GM10266 (cell line): ENCODE measurements at regions not wholly inside any gene's neighbourhood (a gene's known extent, or its start where the extent isn't known, plus 50 kb on each side); places are given as distances from the start of the nearest gene placed in this dataset.
"Not testable (repeated sequence)": the region's sequence is repeated elsewhere in the genome, so short reads cannot be mapped to it uniquely, and the experiment has no call there.

Experiments used
- DNase-seq: peaks from one replicate; pipeline ENCODE4 v3.0.0; 2012; ENCODE audit errors: extremely low spot score
- TF ChIP-seq, protein P1 (sequence below): IDR thresholded peaks from 2 replicates; pipeline ENCODE4 v1.5.1; 2012; ENCODE audit warnings: mild to moderate bottlenecking, low read depth; ENCODE audit not compliant: control insufficient read depth, insufficient read depth; ENCODE audit errors: missing control alignments

DNA sequence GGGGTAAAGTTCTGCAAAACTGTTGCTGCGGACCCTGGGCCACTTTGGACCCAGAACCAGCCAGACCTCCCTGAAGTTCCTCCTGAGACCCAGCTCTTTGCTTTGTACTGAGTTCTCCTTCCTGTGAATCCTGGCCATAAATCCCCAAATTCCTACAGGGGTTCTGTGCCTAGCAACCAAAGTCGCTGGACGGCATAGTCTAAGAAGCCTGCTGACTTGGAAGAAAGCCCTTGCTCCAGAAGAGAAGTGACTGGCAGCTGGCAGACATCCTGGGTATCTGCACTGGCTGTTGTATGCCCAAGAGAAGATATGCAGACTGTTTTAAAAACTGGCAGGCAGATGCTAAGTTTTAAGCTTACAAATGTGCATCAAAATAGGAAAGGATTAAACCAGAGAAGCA is 99.9 kb upstream of the SLC24A4 start:
- TF ChIP-seq, protein P1, sequence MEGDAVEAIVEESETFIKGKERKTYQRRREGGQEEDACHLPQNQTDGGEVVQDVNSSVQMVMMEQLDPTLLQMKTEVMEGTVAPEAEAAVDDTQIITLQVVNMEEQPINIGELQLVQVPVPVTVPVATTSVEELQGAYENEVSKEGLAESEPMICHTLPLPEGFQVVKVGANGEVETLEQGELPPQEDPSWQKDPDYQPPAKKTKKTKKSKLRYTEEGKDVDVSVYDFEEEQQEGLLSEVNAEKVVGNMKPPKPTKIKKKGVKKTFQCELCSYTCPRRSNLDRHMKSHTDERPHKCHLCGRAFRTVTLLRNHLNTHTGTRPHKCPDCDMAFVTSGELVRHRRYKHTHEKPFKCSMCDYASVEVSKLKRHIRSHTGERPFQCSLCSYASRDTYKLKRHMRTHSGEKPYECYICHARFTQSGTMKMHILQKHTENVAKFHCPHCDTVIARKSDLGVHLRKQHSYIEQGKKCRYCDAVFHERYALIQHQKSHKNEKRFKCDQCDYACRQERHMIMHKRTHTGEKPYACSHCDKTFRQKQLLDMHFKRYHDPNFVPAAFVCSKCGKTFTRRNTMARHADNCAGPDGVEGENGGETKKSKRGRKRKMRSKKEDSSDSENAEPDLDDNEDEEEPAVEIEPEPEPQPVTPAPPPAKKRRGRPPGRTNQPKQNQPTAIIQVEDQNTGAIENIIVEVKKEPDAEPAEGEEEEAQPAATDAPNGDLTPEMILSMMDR, result no peak

DNA sequence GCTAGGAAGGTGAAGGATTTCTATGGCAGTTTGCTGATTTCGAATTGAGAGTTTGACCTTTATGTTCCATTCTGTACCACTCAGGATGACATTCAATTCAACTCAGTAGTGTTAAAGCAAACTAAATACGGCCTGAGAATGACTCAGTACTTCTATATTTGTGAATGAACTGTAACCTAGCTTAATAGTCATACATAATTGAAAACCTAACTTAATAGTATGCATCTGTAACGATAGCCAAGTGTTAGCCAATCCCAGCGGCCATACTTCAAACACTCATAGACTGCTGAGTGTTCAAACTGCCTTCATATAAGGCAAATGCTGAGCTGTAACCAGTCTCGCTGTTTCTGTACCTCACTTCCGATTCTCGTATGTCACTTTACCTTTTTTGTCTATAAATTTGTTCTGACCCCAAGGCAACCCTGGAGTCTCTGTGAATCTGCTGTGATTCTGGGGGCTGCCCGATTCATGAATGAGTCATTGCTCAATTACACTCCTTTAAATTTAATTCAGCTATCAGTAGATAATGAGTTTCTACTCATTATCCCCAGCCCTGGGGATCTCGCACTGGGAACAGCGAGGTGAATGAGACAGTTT is 98.5 kb upstream of the SLC24A4 start:
- no peak for DNase-seq
- TF ChIP-seq, protein P1, result no peak

More for the DNA sequence above, 99.9 kb upstream of the SLC24A4 start:
- DNase-seq, result no peak

DNA sequence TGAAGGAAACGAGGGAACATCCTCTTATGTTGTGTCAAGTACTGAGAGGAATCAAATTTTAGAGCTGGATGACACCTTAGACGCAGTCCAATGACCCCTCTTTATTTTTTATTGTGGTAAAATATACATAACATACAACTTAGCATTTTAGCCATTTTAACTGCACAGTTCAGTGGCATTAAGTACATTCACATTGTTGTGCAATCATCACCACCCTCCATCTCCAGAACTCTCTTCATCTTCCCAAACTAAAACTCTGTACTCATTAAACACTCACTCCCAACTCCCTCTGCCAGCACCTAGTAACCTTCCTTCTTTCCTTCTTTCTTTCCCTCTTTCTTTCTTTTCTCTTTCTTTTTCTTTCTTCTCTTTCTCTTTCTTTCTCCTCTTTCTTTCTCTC is 97.2 kb upstream of the SLC24A4 start:
- TF ChIP-seq, protein P1, result no peak
- DNase-seq, result no peak

DNA sequence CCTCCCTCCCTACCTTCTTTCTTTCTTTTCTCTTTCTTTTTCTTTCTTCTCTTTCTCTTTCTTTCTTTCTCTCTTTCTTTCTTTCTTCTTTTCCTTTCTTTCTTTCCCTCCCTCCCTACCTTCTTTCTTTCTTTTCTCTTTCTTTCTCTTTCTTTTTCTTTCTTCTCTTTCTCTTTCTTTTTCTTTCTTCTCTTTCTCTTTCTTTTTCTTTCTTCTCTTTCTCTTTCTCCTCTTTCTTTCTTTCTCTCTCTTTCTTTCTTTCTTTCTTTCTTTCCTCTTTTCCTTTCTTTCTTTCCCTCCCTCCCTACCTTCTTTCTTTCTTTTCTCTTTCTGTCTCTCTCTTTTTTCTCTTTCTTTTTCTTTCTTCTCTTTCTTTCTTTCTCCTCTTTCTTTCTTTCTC is 96.8 kb upstream of the SLC24A4 start:
- not testable (repeated sequence) for DNase-seq

DNA sequence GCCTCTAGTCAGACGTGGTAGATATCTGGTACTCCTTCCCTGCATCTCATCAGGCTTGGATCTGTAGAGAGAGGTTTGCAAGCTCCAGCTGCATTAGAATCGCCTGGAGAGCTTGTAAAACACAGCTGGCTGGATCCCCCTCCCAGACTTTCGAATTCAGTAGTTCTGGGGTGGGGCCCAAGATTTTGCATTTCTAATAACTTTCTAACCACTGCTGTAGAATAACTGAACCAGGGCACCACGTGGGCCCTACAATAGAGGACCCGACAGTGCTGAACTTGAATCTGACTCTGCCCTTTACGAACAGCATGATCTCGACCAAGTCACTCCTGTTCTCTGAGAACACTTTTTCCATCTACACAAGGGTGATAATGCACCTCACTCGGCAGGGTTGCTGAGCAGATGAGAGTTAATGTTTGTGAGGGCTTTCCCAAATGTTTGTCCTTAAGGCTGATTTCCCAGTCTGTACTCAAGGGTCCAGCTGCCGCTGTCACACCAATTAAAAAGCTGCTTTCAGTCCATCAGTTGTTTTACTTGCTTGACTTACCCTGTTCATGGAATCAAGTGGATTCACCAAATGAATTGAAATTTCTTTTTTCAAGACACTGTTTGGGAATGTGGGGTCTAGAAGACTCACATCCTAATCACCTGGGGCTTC is 86.6 kb upstream of the SLC24A4 start:
- DNase-seq, result no peak
- TF ChIP-seq, protein P1, result no peak

DNA sequence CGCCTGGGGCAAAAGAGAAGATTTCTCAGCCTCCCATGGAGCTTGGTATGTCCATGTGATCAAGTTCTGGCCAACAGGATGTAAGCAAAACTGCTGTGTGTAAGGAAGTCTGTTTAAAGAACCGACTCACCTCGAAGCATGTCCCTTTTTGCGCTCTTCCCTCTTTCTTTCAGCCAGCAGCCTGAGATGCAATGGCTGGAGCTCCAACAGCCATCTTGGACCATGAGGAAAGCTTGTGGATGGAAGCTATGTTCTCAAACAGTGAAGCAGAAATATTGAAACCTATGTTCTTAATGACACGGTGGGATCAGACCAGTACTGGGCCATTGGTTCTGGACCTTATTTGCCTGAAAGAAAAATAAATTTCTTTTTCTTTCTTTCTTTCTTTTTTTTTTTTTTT is 82.3 kb upstream of the SLC24A4 start:
- no peak for DNase-seq
- TF ChIP-seq, protein P1, result no peak

DNA sequence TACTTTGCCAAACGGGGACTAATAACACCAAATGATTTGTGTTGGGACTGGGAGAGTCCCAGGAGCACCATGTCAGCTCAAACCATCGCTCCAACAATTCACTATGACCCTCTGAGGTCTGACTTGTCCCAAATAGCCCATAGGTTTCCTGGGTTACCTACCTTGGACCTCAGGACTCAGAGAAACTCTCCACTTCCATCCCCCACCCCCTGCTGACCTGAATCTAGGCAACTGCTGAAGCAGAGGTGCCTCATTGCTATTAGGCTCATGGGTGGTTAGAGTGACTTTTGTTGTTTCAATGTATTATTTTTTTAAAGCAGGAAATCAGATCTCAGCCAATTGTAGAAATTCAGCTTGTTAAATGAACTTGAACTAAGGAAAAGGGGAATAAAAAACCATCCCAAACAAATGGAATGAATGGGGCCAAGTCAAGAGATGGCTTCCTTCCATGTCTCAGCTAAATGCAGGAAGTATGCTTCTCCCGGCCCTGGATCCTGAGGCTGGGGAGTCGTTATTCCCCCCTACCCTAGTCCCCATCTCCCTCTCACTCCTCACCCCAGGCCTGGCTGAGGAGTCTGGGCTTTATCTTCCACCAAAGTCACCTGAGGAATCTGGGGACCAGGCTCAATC is 80.9 kb upstream of the SLC24A4 start:
- TF ChIP-seq, protein P1, result no peak

DNA sequence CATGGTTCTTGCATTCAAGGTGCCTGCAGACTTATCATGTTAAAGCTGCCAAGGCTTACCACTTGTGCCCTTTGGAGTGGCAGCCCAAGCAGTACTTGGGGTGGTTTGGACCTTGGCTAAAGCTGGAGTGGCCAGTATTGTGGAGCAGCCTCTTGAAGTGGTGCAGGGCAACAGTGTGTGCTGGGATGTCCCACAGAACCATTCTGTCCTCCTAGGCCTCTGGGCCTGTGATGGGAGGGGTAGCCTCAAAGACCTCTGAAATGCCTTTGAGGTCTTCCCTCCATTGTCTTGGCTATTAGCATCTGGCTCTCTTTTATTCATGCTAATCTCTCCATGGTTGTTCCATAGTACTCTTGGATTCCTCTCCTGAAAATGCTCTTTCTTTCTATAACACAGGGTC is 78.2 kb upstream of the SLC24A4 start:
- TF ChIP-seq, protein P1, result no peak
- no peak for DNase-seq

More for the DNA sequence above, 80.9 kb upstream of the SLC24A4 start:
- no peak for DNase-seq
